IMR-90 (cell line): ENCODE measurements at regions not wholly inside any gene's neighbourhood (a gene's known extent, or its start where the extent isn't known, plus 50 kb on each side); places are given as distances from the start of the nearest gene placed in this dataset.

Source experiments
- ATAC-seq: fragments of 200-7000 bp; cut with Tn5 transposase; 2 replicates; pipeline ENCODE4 v1.9.1; 2020; ENCODE audit warnings: low read depth, mild to moderate bottlenecking, moderate library complexity
- BruUV-seq: library from RNA; stranded (reverse); fragments of 400-500 nt; replicated peaks from 2 replicates; lab custom pipeline; 2021; lab: Mats Ljungman, UMichigan
- CTCF ChIA-PET: fragments of 300-600 bp; formaldehyde crosslinking; extraction: SDS; loops from one replicate; lab custom pipeline; 2021; ENCODE audit warnings: antibody characterized with exemption; lab: Yijun Ruan, JAX
- POLR2A ChIA-PET: fragments of 300-600 bp; sonication (Branson Sonifier 250); formaldehyde crosslinking; loops from one replicate; lab custom pipeline; 2022; ENCODE audit warnings: antibody characterized with exemption; ENCODE audit not compliant: unreplicated experiment; lab: Charles Lee
- DNase-seq: peaks from one replicate; pipeline ENCODE4 v3.0.0; 2013
- H2AFZ ChIP-seq: replicated peaks from 2 replicates; pipeline ENCODE3; 2013; ENCODE audit warnings: low read length, mild to moderate bottlenecking; ENCODE audit not compliant: poor library complexity
- H2AK5ac ChIP-seq: 2 replicates; pipeline ENCODE4 v1.6.1; 2013; ENCODE audit warnings: low read depth, low read length, inconsistent platforms
- H2AK9ac ChIP-seq: replicated peaks from 2 replicates; pipeline ENCODE3; 2013; ENCODE audit warnings: mild to moderate bottlenecking, low read depth, low read length, moderate library complexity; ENCODE audit not compliant: poor library complexity
- H2BK120ac ChIP-seq: 2 replicates; pipeline ENCODE4 v1.6.1; 2013; ENCODE audit warnings: low read depth, low read length, inconsistent platforms
- H2BK15ac ChIP-seq: 3 replicates; pipeline ENCODE4 v1.6.1; 2013; ENCODE audit warnings: low read depth, low read length, inconsistent platforms
- H2BK20ac ChIP-seq: 2 replicates; pipeline ENCODE4 v1.6.1; 2013; ENCODE audit warnings: low read depth, mild to moderate bottlenecking, inconsistent platforms, low read length, moderate library complexity
- H2BK5ac ChIP-seq: 2 replicates; pipeline ENCODE4 v1.6.1; 2013; ENCODE audit warnings: mild to moderate bottlenecking, low read depth, low read length, inconsistent platforms; ENCODE audit not compliant: poor library complexity, severe bottlenecking
- H3K14ac ChIP-seq: replicated peaks from 2 replicates; pipeline ENCODE4 v1.6.1; 2013; ENCODE audit warnings: low read depth, low read length, inconsistent platforms
- H3K18ac ChIP-seq: 2 replicates; pipeline ENCODE4 v1.6.1; 2013; ENCODE audit warnings: low read depth, low read length, control low read depth
- H3K23ac ChIP-seq: 2 replicates; pipeline ENCODE4 v1.6.1; 2013; ENCODE audit warnings: low read depth, low read length, inconsistent platforms
- H3K27ac ChIP-seq: 2 replicates; pipeline ENCODE4 v1.5.1; 2013; ENCODE audit warnings: mild to moderate bottlenecking, control low read depth, low read length; ENCODE audit not compliant: insufficient read depth
- H3K27me3 ChIP-seq: 2 replicates; pipeline ENCODE4 v1.6.1; 2013; ENCODE audit warnings: low read length; ENCODE audit not compliant: control insufficient read depth, insufficient read depth
- H3K36me3 ChIP-seq: 2 replicates; pipeline ENCODE4 v1.6.1; 2013; ENCODE audit warnings: low read length, mixed read lengths; ENCODE audit not compliant: control insufficient read depth, insufficient read depth
- H3K4ac ChIP-seq: 2 replicates; pipeline ENCODE4 v1.6.1; 2013; ENCODE audit warnings: low read depth, low read length, inconsistent platforms
- H3K4me1 ChIP-seq: 2 replicates; pipeline ENCODE4 v1.6.1; 2013; ENCODE audit warnings: low read length, mixed read lengths; ENCODE audit not compliant: control insufficient read depth, insufficient read depth
- H3K4me2 ChIP-seq: 2 replicates; pipeline ENCODE4 v1.6.1; 2013; ENCODE audit warnings: low read depth, mild to moderate bottlenecking, control low read depth, low read length, moderate library complexity
- H3K4me3 ChIP-seq: 2 replicates; pipeline ENCODE4 v1.5.1; 2013; ENCODE audit warnings: low read depth, mild to moderate bottlenecking, control low read depth, low read length, moderate library complexity; ENCODE audit not compliant: insufficient read depth
- H3K56ac ChIP-seq: 2 replicates; pipeline ENCODE4 v1.6.1; 2013; ENCODE audit warnings: low read length, inconsistent platforms; ENCODE audit not compliant: insufficient read depth; ENCODE audit errors: extremely low read depth
- H3K79me1 ChIP-seq, 2 experiments: 2 replicates each; pipeline ENCODE4 v1.6.1; 2013; ENCODE audit warnings: low read length in 2 of 2, inconsistent platforms in 1 of 2, low read depth in 1 of 2
- H3K9ac ChIP-seq: 2 replicates; pipeline ENCODE4 v1.6.1; 2013; ENCODE audit warnings: low read depth, low read length, control low read depth
- H3K9me1 ChIP-seq: 2 replicates; pipeline ENCODE4 v1.6.1; 2013; ENCODE audit warnings: low read length, inconsistent platforms; ENCODE audit not compliant: insufficient read depth
- H3K9me3 ChIP-seq: 2 replicates; pipeline ENCODE4 v1.6.1; 2013; ENCODE audit warnings: low read length; ENCODE audit not compliant: control insufficient read depth, insufficient read depth
- H4K20me1 ChIP-seq: 2 replicates; pipeline ENCODE4 v1.6.1; 2013; ENCODE audit warnings: low read length, inconsistent platforms; ENCODE audit not compliant: insufficient read depth
- H4K5ac ChIP-seq: 2 replicates; pipeline ENCODE4 v1.6.1; 2013; ENCODE audit warnings: mild to moderate bottlenecking, low read depth, low read length, control low read depth
- H4K8ac ChIP-seq, 2 experiments: 2 replicates each; pipeline ENCODE4 v1.6.1; 2013; ENCODE audit warnings: low read depth in 2 of 2, low read length in 2 of 2, control low read depth in 1 of 2, inconsistent platforms in 1 of 2
- H4K91ac ChIP-seq: 2 replicates; pipeline ENCODE4 v1.6.1; 2013; ENCODE audit warnings: low read depth, low read length, inconsistent platforms; ENCODE audit not compliant: insufficient read depth
- BHLHE40 ChIP-seq: fragments of 150-350 bp; IDR thresholded peaks from 2 replicates; pipeline ENCODE4 v1.6.1; 2016; ENCODE audit warnings: mild to moderate bottlenecking, low read depth, low read length
- CEBPB ChIP-seq: IDR thresholded peaks from 2 replicates; pipeline ENCODE4 v1.6.1; 2012; ENCODE audit warnings: low read depth, low read length, improper control_type of control experiment
- CHD1 ChIP-seq: IDR thresholded peaks from 2 replicates; pipeline ENCODE4 v1.6.1; 2012; ENCODE audit warnings: low read depth, low read length, improper control_type of control experiment
- ELK1 ChIP-seq: fragments of 150-350 bp; IDR thresholded peaks from 2 replicates; pipeline ENCODE4 v1.6.1; 2016; ENCODE audit warnings: low read depth, mild to moderate bottlenecking, low read length, moderate library complexity, borderline replicate concordance
- FOS ChIP-seq: fragments of 150-350 bp; IDR thresholded peaks from 2 replicates; pipeline ENCODE4 v1.6.1; 2016; ENCODE audit warnings: low read depth, low read length
- MAFK ChIP-seq: IDR thresholded peaks from 2 replicates; pipeline ENCODE4 v1.6.1; 2012; ENCODE audit warnings: low read depth, low read length, improper control_type of control experiment
- MAZ ChIP-seq: IDR thresholded peaks from 2 replicates; pipeline ENCODE4 v1.6.1; 2012; ENCODE audit warnings: low read depth, mild to moderate bottlenecking, low read length, improper control_type of control experiment, moderate library complexity, borderline replicate concordance
- MXI1 ChIP-seq: IDR thresholded peaks from 2 replicates; pipeline ENCODE4 v1.6.1; 2012; ENCODE audit warnings: low read depth, mild to moderate bottlenecking, low read length, moderate library complexity, borderline replicate concordance
- NFE2L2 ChIP-seq: fragments of 150-350 bp; IDR thresholded peaks from 2 replicates; pipeline ENCODE4 v1.6.1; 2016; ENCODE audit warnings: low read depth, mild to moderate bottlenecking, low read length
- POLR2A ChIP-seq: IDR thresholded peaks from 2 replicates; pipeline ENCODE4 v1.6.1; 2012; ENCODE audit warnings: mild to moderate bottlenecking, low read depth, low read length
- RAD21 ChIP-seq: IDR thresholded peaks from 2 replicates; pipeline ENCODE4 v1.6.1; 2012; ENCODE audit warnings: low read length, improper control_type of control experiment
- RCOR1 ChIP-seq: IDR thresholded peaks from 2 replicates; pipeline ENCODE4 v1.6.1; 2012; ENCODE audit warnings: mild to moderate bottlenecking, low read length, improper control_type of control experiment; ENCODE audit not compliant: insufficient replicate concordance
- RFX5 ChIP-seq: IDR thresholded peaks from 2 replicates; pipeline ENCODE4 v1.8.0; 2012; ENCODE audit warnings: low read depth, mild to moderate bottlenecking, low read length, moderate library complexity
- SMC3 ChIP-seq: fragments of 150-350 bp; IDR thresholded peaks from 2 replicates; pipeline ENCODE4 v1.6.1; 2016; ENCODE audit warnings: low read depth, mild to moderate bottlenecking, antibody characterized with exemption, low read length, moderate library complexity
- USF2 ChIP-seq: fragments of 150-350 bp; IDR thresholded peaks from 2 replicates; pipeline ENCODE4 v1.6.1; 2017; ENCODE audit warnings: mild to moderate bottlenecking, antibody characterized with exemption, low read length, low read depth
- WGBS, 2 experiments: methylation state at CpG; one replicate each; pipeline versions ENCODE4 v1.1.5 to v1.1.7; 2013; ENCODE audit warnings: missing lambda C conversion rate in 2 of 2; ENCODE audit not compliant: insufficient read length in 1 of 2; ENCODE audit errors: extremely low coverage in 2 of 2; 5-methylcytosine and 5-hydroxymethylcytosine counted together
- dilution Hi-C: fragments of 300-500 bp; cut with HindIII; formaldehyde crosslinking; loops from one replicate; pipeline ENCODE4 v1.14.3; 2018; ENCODE audit warnings: low sequenced_read_pairs; ENCODE audit not compliant: unreplicated experiment
- in situ Hi-C: fragments of 300-500 bp; cut with MboI; formaldehyde crosslinking; loops from 3 replicates; pipeline ENCODE4 v1.14.3; 2019; ENCODE audit warnings: low sequenced_read_pairs, inconsistent platforms, mixed read lengths
- intact Hi-C: fragments of 100-400 bp; cut with micrococcal nuclease; formaldehyde crosslinking; loops from 2 replicates; pipeline ENCODE4 v1.10.0; 2022
- TF ChIP-seq, protein P1 (sequence below): conservative IDR thresholded peaks from 2 replicates; pipeline ENCODE4 v1.5.1; 2012; ENCODE audit warnings: mild to moderate bottlenecking, low read depth, low read length, improper control_type of control experiment

DNA sequence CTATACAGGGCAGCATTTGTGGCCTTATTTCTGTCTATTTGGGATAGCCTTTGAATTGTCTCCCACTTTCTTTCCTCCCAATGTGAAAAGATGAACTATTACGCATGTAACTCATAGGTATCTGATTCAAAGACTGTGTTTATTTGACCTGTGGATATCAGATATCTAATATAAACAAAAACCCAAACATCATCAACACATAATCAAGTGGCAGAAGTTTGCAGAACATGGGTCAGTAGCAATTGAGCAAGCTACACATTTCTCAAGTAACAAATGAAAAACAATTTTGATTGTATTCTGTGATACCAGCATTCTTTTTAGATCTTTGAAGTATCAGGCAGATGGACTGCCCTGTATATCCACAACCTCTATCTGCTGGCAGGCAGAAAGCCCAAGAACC, 490.5 kb upstream of the ADGRL2 start:
- no peaks in the 10 kb centered on the region for H4K20me1 ChIP-seq
- TF ChIP-seq USF2 (no peak), RCOR1 (no peak), CHD1 (no peak), RFX5 (no peak), POLR2A (no peak), MAZ (no peak), SMC3 (no peak), CEBPB (no peak), MAFK (no peak), NFE2L2 (no peak), FOS (no peak), MXI1 (no peak), BHLHE40 (no peak), ELK1 (no peak), RAD21 (no peak)
- TF ChIP-seq, protein P1, sequence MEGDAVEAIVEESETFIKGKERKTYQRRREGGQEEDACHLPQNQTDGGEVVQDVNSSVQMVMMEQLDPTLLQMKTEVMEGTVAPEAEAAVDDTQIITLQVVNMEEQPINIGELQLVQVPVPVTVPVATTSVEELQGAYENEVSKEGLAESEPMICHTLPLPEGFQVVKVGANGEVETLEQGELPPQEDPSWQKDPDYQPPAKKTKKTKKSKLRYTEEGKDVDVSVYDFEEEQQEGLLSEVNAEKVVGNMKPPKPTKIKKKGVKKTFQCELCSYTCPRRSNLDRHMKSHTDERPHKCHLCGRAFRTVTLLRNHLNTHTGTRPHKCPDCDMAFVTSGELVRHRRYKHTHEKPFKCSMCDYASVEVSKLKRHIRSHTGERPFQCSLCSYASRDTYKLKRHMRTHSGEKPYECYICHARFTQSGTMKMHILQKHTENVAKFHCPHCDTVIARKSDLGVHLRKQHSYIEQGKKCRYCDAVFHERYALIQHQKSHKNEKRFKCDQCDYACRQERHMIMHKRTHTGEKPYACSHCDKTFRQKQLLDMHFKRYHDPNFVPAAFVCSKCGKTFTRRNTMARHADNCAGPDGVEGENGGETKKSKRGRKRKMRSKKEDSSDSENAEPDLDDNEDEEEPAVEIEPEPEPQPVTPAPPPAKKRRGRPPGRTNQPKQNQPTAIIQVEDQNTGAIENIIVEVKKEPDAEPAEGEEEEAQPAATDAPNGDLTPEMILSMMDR, result no peak
- no peak overlapping the region for H3K56ac ChIP-seq
- in situ Hi-C loops (no loop called here), intact Hi-C loops (loop anchor here (5.0 kb wide), 1 partner anchor 452 kb away; no protein-coding TSS in a partner anchor), dilution Hi-C loops (no loop called here)
- WGBS, 2 experiments, result no CpG with 5 or more reads among the region's 1 CpG
- no peak overlapping the region for H2BK5ac ChIP-seq
- H3K4me3 ChIP-seq, result no peak overlapping the region
- H3K27me3 ChIP-seq, result no peaks in the 10 kb centered on the region
- no peaks in the 10 kb centered on the region for H3K4me1 ChIP-seq
- H3K9me3 ChIP-seq, result no peaks in the 10 kb centered on the region
- ChIA-PET POLR2A (no interaction called here), CTCF (interaction anchor here (0.6 kb wide), 1 partner anchor 11 kb away, joined by 3 read pairs; no protein-coding TSS in a partner anchor)
- no peak overlapping the region for H4K5ac ChIP-seq
- no peak overlapping the region for H4K8ac ChIP-seq
- ATAC-seq, result no peak
- H3K9ac ChIP-seq, result no peak overlapping the region
- H2BK20ac ChIP-seq, result no peak overlapping the region
- no peaks in the 10 kb centered on the region for H3K79me1 ChIP-seq
- no peak overlapping the region for H2AK5ac ChIP-seq
- no peak overlapping the region for H3K27ac ChIP-seq
- no peak overlapping the region for H2BK15ac ChIP-seq
- no peak overlapping the region for H3K18ac ChIP-seq
- H3K4ac ChIP-seq, result no peak overlapping the region
- H3K23ac ChIP-seq, result no peak overlapping the region
- H4K91ac ChIP-seq, result no peak overlapping the region
- H3K36me3 ChIP-seq, result no peaks in the 10 kb centered on the region
- no peak overlapping the region for H2BK120ac ChIP-seq
- DNase-seq, result no peak
- BruUV-seq, result no TSS peak
- no peak overlapping the region for H2AFZ ChIP-seq
- no peak overlapping the region for H2AK9ac ChIP-seq
- no peak overlapping the region for H3K14ac ChIP-seq
- no peaks in the 10 kb centered on the region for H3K9me1 ChIP-seq
- H3K4me2 ChIP-seq, result no peak overlapping the region
